ENCODE measurements at regions not wholly inside any gene's neighbourhood (a gene's known extent, or its start where the extent isn't known, plus 50 kb on each side); places are given as distances from the start of the nearest gene placed in this dataset.

GRCh38 chr2:129293326-129293725, 686.1 kb upstream of the RAB6C start:
- no peak for TF ChIP-seq CTCF (IDR thresholded peaks at IDR 0.05)
- TF ChIP-seq SMC3 (IDR thresholded peaks at IDR 0.05; ENCODE audit: low read depth, low read length): no peak
- TF ChIP-seq RXRA (IDR thresholded peaks at IDR 0.05; ENCODE audit: borderline replicate concordance, low read depth): no peak
- TF ChIP-seq USF2 (IDR thresholded peaks at IDR 0.05; ENCODE audit: borderline replicate concordance, low read depth, low read length): no peak
- TF ChIP-seq MXI1 (IDR thresholded peaks at IDR 0.05; ENCODE audit: low read depth, low read length): no peak
- no peak for TF ChIP-seq REST (IDR thresholded peaks at IDR 0.05; ENCODE audit: low read depth, low read length)
- no peak for TF ChIP-seq RAD21 (IDR thresholded peaks at IDR 0.05; ENCODE audit: low read length)
- no peak for TF ChIP-seq POLR2AphosphoS5 (IDR thresholded peaks at IDR 0.05; ENCODE audit: low read depth, low read length)
- no peak for TF ChIP-seq TCF12 (IDR thresholded peaks at IDR 0.05)
- TF ChIP-seq EP300 (IDR thresholded peaks at IDR 0.05; ENCODE audit: borderline replicate concordance in 1 of 2, low read depth in 1 of 2, low read length in 1 of 2): no peak
- TF ChIP-seq TEAD4 (IDR thresholded peaks at IDR 0.05; ENCODE audit: borderline replicate concordance, insufficient read depth): no peak
- no peak for TF ChIP-seq EZH2phosphoT487 (IDR thresholded peaks at IDR 0.05; ENCODE audit: borderline replicate concordance, low read depth)
- no peak for TF ChIP-seq RFX5 (IDR thresholded peaks at IDR 0.05; ENCODE audit: low read length)

Data from SK-N-SH (cell line).